HCT116 (cell line): ENCODE measurements at regions not wholly inside any gene's neighbourhood (a gene's known extent, or its start where the extent isn't known, plus 50 kb on each side); places are given as distances from the start of the nearest gene placed in this dataset.

Source experiments
- CTCF ChIP-seq, 3 experiments: fragments of 200-600 bp in 1 of 3; sonication (generic) in 1 of 3; IDR thresholded peaks in 2 of 3; conservative IDR thresholded peaks in 1 of 3; 2 replicates each; pipeline ENCODE4 v1.5.1; 2012 to 2017; ENCODE audit warnings: low read depth in 2 of 3, low read length in 2 of 3, antibody characterized with exemption in 1 of 3, borderline replicate concordance in 1 of 3, control low read depth in 1 of 3, mild to moderate bottlenecking in 1 of 3, mixed read lengths in 1 of 3, mixed run types in 1 of 3, moderate library complexity in 1 of 3; ENCODE audit not compliant: insufficient read depth in 1 of 3
- EGR1 ChIP-seq: IDR thresholded peaks from 2 replicates; pipeline ENCODE4 v1.6.1; 2012; ENCODE audit warnings: low read depth
- POLR2A ChIP-seq: IDR thresholded peaks from 2 replicates; pipeline ENCODE4 v1.7.0; 2011; ENCODE audit warnings: borderline replicate concordance; ENCODE audit not compliant: insufficient read depth, insufficient read length; ENCODE audit errors: extremely low read depth
- POLR2AphosphoS5 ChIP-seq: IDR thresholded peaks from 2 replicates; pipeline ENCODE4 v1.6.1; 2011; ENCODE audit warnings: mild to moderate bottlenecking, low read depth, low read length, moderate library complexity
- REST ChIP-seq: IDR thresholded peaks from 2 replicates; pipeline ENCODE4 v1.6.1; 2012; ENCODE audit warnings: low read depth
- SP1 ChIP-seq: IDR thresholded peaks from 2 replicates; pipeline ENCODE4 v1.6.1; 2012; ENCODE audit warnings: low read depth
- YY1 ChIP-seq: IDR thresholded peaks from 2 replicates; pipeline ENCODE4 v1.6.1; 2011; ENCODE audit warnings: low read length, low read depth, moderate library complexity, mild to moderate bottlenecking; ENCODE audit not compliant: insufficient replicate concordance; ENCODE audit errors: extremely low read depth
- ZBTB33 ChIP-seq: IDR thresholded peaks from 2 replicates; pipeline ENCODE4 v1.6.1; 2011; ENCODE audit warnings: mild to moderate bottlenecking, low read length, moderate library complexity; ENCODE audit not compliant: insufficient replicate concordance; ENCODE audit errors: extremely low read depth

- TF ChIP-seq CTCF (IDR thresholded peaks at IDR 0.05 in 2 of 3, conservative IDR thresholded peaks at IDR 0.05 in 1 of 3; ENCODE audit: borderline replicate concordance in 1 of 3, insufficient read depth in 1 of 3, low read depth in 2 of 3, low read length in 2 of 3) = no peak
- TF ChIP-seq SP1 = no peak
- no peak for TF ChIP-seq YY1
- no peak for TF ChIP-seq REST
- TF ChIP-seq EGR1 = no peak
- TF ChIP-seq ZBTB33 = no peak
- TF ChIP-seq POLR2AphosphoS5 = no peak
- no peak for TF ChIP-seq POLR2A
Observed at GRCh38 chr21:15291621-15292266, 226.9 kb upstream of the NRIP1 start.
